ENCODE measurements at regions not wholly inside any gene's neighbourhood (a gene's known extent, or its start where the extent isn't known, plus 50 kb on each side); places are given as distances from the start of the nearest gene placed in this dataset.

GRCh38 chr13:79614250-79614918 lies 133.4 kb downstream of the NDFIP2 start:
- H3K27ac Mint-ChIP-seq = no peak overlapping the region
- H3K4me1 Mint-ChIP-seq = no peaks in the 10 kb centered on the region
- ATAC-seq (no peak), DNase-seq (ENCODE audit: low spot score) (no peak)
- ChIA-PET CTCF (no interaction called here), POLR2A (no interaction called here)
- peaks cover 48% of the 10 kb centered on the region for H3K9me3 Mint-ChIP-seq
- H3K27me3 Mint-ChIP-seq (ENCODE audit: low read depth) = no peaks in the 10 kb centered on the region; the same call in none of the 2 replicates
- no peak overlapping the region for H3K4me3 Mint-ChIP-seq
- TF ChIP-seq STAT6 (CRISPR knock-in tag; conservative IDR thresholded peaks at IDR 0.05; ENCODE audit: low read depth) = no peak
- no peak for TF ChIP-seq PRRX2 (CRISPR knock-in tag; IDR thresholded peaks at IDR 0.05)
- no peak for TF ChIP-seq TCF7 (CRISPR knock-in tag; IDR thresholded peaks at IDR 0.05; ENCODE audit: low read depth)
- TF ChIP-seq NR3C1 (CRISPR knock-in tag; conservative IDR thresholded peaks at IDR 0.05; ENCODE audit: low read depth) = no peak
- no peak for TF ChIP-seq ZNF263 (CRISPR knock-in tag; IDR thresholded peaks at IDR 0.05; ENCODE audit: low read depth)
- TF ChIP-seq SMAD4 (CRISPR knock-in tag; IDR thresholded peaks at IDR 0.05) = no peak
- no peak for TF ChIP-seq GABPB1 (CRISPR knock-in tag; IDR thresholded peaks at IDR 0.05)
- no peak for TF ChIP-seq ZMAT4 (CRISPR knock-in tag; IDR thresholded peaks at IDR 0.05)
- no peak for TF ChIP-seq FOXP4 (CRISPR knock-in tag; IDR thresholded peaks at IDR 0.05)
- no peak for TF ChIP-seq ZNF416 (CRISPR knock-in tag; IDR thresholded peaks at IDR 0.05)
- H3K36me3 Mint-ChIP-seq = peaks cover 16% of the 10 kb centered on the region

GRCh38 chr13:79612604-79613003 lies 131.6 kb downstream of the NDFIP2 start:
- ATAC-seq (no peak), DNase-seq (ENCODE audit: low spot score) (no peak)
- H3K4me3 Mint-ChIP-seq = no peak overlapping the region
- no peak overlapping the region for H3K27ac Mint-ChIP-seq
- H3K36me3 Mint-ChIP-seq = peaks cover 16% of the 10 kb centered on the region
- ChIA-PET POLR2A (no interaction called here), CTCF (no interaction called here)
- H3K9me3 Mint-ChIP-seq = peaks cover 62% of the 10 kb centered on the region
- no peaks in the 10 kb centered on the region for H3K4me1 Mint-ChIP-seq
- H3K27me3 Mint-ChIP-seq (ENCODE audit: low read depth) = no peaks in the 10 kb centered on the region; the same call in none of the 2 replicates
- TF ChIP-seq ZNF425 (CRISPR knock-in tag; conservative IDR thresholded peaks at IDR 0.05) (no peak), RELA (CRISPR knock-in tag; IDR thresholded peaks at IDR 0.05; ENCODE audit: borderline replicate concordance) (no peak), ZBTB21 (CRISPR knock-in tag; IDR thresholded peaks at IDR 0.05; ENCODE audit: borderline replicate concordance) (no peak), FOXP4 (CRISPR knock-in tag; IDR thresholded peaks at IDR 0.05) (no peak), ZNF423 (CRISPR knock-in tag; IDR thresholded peaks at IDR 0.05) (no peak), PREB (CRISPR knock-in tag; IDR thresholded peaks at IDR 0.05; ENCODE audit: borderline replicate concordance) (no peak), ETV6 (CRISPR knock-in tag; IDR thresholded peaks at IDR 0.05) (no peak), TP53 (CRISPR knock-in tag; IDR thresholded peaks at IDR 0.05) (no peak), TEAD4 (CRISPR knock-in tag; IDR thresholded peaks at IDR 0.05) (no peak), ERG (CRISPR knock-in tag; IDR thresholded peaks at IDR 0.05) (no peak), CREB1 (CRISPR knock-in tag; IDR thresholded peaks at IDR 0.05) (no peak)
